Upper lobe of left lung (tissue), 4 donors: ENCODE measurements at regions not wholly inside any gene's neighbourhood (a gene's known extent, or its start where the extent isn't known, plus 50 kb on each side); places are given as distances from the start of the nearest gene placed in this dataset.

Experiments
- POLR2A ChIP-seq, 4 donors: fragments of 450-650 bp; IDR thresholded peaks; one replicate each; pipeline ENCODE4 v1.5.1; 2016 to 2017; ENCODE audit warnings: antibody characterized with exemption in 4 of 4, mild to moderate bottlenecking in 2 of 4
- POLR2AphosphoS5 ChIP-seq, 2 donors: sonication (generic); formaldehyde crosslinking; IDR thresholded peaks; one replicate each; pipeline ENCODE4 v1.5.1; 2017; ENCODE audit warnings: antibody characterized with exemption in 2 of 2
- TF ChIP-seq, protein P1 (sequence below), 6 experiments: fragments of 450-650 bp in 4 of 6; fragments of 200-600 bp in 2 of 6; sonication (generic) in 2 of 6; IDR thresholded peaks; one replicate each; pipeline ENCODE4 v1.5.1; 2016 to 2019; ENCODE audit warnings: antibody characterized with exemption in 6 of 6

DNA sequence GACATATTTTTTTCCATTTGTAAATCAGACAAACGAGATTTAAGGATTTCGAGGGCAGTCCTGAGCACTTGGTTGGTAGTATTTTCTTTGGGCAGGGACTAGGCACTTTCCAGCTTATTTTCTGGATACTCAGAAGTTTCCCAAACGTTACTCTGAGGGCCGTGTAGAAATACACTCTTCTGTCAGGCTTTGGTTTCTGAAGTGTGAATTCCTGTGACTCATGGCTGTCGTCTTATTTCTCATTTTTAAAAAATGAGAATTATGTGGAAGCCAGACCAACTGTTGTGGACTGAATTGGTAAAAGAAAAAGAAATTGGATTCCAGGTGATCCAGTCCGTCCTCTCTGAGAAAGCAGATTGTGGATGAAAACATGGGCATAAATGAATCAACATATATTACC, 658.6 kb upstream of the FANCL start:
- TF ChIP-seq POLR2A (IDR thresholded peaks at IDR 0.05) (no peak), POLR2AphosphoS5 (IDR thresholded peaks at IDR 0.05) (no peak)
- TF ChIP-seq, protein P1, sequence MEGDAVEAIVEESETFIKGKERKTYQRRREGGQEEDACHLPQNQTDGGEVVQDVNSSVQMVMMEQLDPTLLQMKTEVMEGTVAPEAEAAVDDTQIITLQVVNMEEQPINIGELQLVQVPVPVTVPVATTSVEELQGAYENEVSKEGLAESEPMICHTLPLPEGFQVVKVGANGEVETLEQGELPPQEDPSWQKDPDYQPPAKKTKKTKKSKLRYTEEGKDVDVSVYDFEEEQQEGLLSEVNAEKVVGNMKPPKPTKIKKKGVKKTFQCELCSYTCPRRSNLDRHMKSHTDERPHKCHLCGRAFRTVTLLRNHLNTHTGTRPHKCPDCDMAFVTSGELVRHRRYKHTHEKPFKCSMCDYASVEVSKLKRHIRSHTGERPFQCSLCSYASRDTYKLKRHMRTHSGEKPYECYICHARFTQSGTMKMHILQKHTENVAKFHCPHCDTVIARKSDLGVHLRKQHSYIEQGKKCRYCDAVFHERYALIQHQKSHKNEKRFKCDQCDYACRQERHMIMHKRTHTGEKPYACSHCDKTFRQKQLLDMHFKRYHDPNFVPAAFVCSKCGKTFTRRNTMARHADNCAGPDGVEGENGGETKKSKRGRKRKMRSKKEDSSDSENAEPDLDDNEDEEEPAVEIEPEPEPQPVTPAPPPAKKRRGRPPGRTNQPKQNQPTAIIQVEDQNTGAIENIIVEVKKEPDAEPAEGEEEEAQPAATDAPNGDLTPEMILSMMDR (IDR thresholded peaks at IDR 0.05), result no peak
